ENCODE measurements at regions not wholly inside any gene's neighbourhood (a gene's known extent, or its start where the extent isn't known, plus 50 kb on each side); places are given as distances from the start of the nearest gene placed in this dataset.

DNA sequence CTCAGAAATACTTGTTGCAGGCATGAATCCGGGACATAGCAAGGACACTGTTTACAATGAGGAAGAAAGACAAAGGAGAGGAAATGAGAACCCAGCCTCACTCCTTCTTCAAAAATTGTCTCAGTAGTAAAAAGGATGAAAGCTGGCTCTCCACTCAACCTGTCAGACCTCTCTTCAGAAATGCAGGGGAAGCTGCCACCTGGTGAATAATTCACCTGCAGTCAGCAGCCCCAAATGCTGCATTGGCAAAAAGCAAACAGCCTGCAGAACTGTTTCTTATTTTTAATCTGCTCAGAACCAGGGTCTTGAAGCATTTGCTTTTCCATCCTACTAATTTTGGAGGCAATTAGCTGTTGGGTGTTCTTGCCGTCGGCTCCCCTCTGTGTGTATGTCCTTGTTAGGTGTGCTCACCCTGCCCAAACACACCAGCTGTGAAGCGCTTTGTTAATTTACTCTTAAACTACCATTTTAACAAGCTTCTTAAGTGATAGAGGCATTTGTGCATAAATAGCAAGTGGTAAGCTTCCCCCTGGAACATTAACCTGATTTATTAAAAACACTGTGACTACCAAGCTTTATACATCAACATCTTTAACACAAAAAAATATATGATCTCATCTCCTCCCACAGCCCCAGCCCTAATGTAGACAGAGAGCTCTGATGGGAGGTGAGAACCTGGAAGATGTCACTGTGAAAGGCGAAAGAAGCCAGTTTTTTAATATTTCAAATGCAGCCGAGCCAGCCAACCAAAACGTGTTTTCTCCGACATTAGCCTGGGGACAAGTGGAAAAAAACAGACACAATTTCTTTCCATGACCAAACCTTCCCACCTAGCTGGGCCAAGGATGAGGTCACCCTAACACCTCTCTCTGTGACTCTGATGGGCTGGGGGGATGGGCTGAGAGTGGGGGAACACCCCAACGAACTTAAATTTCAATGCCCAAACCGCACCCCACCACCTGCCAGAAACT lies 451.0 kb upstream of the SULF2 start:
- DNase-seq (ENCODE audit: low spot score) (no peak), ATAC-seq (no peak)
- peaks cover 3% of the 10 kb centered on the region; the same call in 1 of the 2 replicates for H3K36me3 Mint-ChIP-seq
- H3K27me3 Mint-ChIP-seq (ENCODE audit: low read depth) = no peaks in the 10 kb centered on the region; the same call in 1 of the 2 replicates
- no peak overlapping the region; the same call in 1 of the 2 replicates for H3K27ac Mint-ChIP-seq
- TF ChIP-seq ZNF263 (CRISPR knock-in tag; IDR thresholded peaks at IDR 0.05; ENCODE audit: low read depth) (no peak), NR3C1 (CRISPR knock-in tag; conservative IDR thresholded peaks at IDR 0.05; ENCODE audit: low read depth) (no peak), ATF1 (CRISPR knock-in tag; IDR thresholded peaks at IDR 0.05) (no peak), NR2C2 (CRISPR knock-in tag; IDR thresholded peaks at IDR 0.05) (no peak), ZNF121 (CRISPR knock-in tag; IDR thresholded peaks at IDR 0.05) (no peak), RELA (CRISPR knock-in tag; IDR thresholded peaks at IDR 0.05; ENCODE audit: borderline replicate concordance) (no peak)
- TF ChIP-seq, protein P1, sequence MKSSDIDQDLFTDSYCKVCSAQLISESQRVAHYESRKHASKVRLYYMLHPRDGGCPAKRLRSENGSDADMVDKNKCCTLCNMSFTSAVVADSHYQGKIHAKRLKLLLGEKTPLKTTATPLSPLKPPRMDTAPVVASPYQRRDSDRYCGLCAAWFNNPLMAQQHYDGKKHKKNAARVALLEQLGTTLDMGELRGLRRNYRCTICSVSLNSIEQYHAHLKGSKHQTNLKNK (CRISPR knock-in tag; IDR thresholded peaks at IDR 0.05) = no peak
- TF ChIP-seq, protein P2, sequence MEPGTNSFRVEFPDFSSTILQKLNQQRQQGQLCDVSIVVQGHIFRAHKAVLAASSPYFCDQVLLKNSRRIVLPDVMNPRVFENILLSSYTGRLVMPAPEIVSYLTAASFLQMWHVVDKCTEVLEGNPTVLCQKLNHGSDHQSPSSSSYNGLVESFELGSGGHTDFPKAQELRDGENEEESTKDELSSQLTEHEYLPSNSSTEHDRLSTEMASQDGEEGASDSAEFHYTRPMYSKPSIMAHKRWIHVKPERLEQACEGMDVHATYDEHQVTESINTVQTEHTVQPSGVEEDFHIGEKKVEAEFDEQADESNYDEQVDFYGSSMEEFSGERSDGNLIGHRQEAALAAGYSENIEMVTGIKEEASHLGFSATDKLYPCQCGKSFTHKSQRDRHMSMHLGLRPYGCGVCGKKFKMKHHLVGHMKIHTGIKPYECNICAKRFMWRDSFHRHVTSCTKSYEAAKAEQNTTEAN (CRISPR knock-in tag; IDR thresholded peaks at IDR 0.05) = no peak
- TF ChIP-seq, protein P3, sequence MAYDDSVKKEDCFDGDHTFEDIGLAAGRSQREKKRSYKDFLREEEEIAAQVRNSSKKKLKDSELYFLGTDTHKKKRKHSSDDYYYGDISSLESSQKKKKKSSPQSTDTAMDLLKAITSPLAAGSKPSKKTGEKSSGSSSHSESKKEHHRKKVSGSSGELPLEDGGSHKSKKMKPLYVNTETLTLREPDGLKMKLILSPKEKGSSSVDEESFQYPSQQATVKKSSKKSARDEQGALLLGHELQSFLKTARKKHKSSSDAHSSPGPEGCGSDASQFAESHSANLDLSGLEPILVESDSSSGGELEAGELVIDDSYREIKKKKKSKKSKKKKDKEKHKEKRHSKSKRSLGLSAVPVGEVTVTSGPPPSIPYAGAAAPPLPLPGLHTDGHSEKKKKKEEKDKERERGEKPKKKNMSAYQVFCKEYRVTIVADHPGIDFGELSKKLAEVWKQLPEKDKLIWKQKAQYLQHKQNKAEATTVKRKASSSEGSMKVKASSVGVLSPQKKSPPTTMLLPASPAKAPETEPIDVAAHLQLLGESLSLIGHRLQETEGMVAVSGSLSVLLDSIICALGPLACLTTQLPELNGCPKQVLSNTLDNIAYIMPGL (CRISPR knock-in tag; IDR thresholded peaks at IDR 0.05) = no peak
- TF ChIP-seq, protein P4, sequence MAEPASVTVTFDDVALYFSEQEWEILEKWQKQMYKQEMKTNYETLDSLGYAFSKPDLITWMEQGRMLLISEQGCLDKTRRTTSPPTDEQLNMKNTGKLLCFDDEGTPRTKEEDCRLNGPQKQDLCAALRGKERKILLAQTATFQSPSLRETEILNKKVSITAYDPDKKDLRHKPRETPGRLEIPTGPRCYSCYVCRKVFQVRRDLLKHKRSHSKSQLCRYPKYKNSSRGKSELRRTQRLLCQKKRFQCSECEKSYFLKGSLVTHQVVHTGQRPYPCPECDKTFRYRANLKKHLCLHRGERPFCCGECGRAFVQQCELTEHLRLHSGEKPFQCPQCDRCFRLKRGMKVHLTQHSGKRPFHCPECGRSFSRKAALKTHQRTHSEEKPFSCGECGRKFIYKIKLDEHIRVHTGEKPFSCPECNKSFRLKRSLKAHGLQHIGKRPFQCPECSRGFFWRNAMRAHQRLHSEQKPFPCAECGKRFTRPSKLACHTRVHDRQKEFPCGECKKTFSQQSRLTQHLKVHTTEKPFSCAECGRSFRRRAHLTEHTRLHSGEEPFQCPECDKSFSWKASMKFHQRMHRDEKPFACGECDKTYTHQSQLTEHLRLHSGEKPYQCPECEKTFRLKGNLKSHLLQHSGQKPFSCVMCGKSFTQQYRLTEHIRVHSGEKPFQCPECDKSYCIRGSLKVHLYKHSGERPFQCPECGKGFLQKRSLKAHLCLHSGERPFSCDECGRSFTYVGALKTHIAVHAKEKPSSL (CRISPR knock-in tag; conservative IDR thresholded peaks at IDR 0.05) = no peak
- H3K4me3 Mint-ChIP-seq = no peak overlapping the region
- peaks cover 16% of the 10 kb centered on the region for H3K4me1 Mint-ChIP-seq
- ChIA-PET CTCF (interaction anchor here (0.6 kb wide), 1 partner anchor 48 kb away, joined by 3 read pairs; no protein-coding TSS in a partner anchor), POLR2A (no interaction called here)
- peaks cover 17% of the 10 kb centered on the region for H3K9me3 Mint-ChIP-seq

DNA sequence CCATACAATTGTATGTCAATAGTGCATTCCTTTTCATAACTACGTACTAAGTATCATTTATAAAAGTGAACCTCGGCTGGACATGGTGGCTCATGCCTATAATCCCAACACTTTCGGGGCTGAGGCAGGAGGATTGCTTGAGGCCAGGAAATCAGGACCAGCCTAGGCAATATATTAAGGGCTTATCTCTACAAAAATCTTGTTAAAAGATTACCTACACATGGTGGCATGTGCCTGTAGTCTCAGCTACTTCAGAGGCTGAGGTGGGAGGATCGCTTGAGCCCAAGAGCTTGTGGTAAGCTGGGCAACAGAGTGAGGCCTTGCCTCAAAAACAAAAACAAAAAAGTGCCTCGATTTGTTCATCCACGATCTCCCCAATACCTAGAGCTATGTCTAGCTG lies 449.7 kb upstream of the SULF2 start:
- ChIA-PET CTCF (interaction anchor here (0.6 to 0.7 kb wide), 3 partner anchors 14 to 1039 kb away, joined by 3 to 4 read pairs (median 3); no protein-coding TSS in a partner anchor), POLR2A (no interaction called here)
- ATAC-seq (no peak), DNase-seq (ENCODE audit: low spot score) (no peak)
- Mint-ChIP-seq H3K27ac (no peak overlapping the region), H3K4me1 (peaks cover 16% of the 10 kb centered on the region), H3K9me3 (peaks cover 26% of the 10 kb centered on the region), H3K4me3 (no peak overlapping the region), H3K36me3 (peaks cover 3% of the 10 kb centered on the region; the same call in 1 of the 2 replicates), H3K27me3 (ENCODE audit: low read depth) (no peaks in the 10 kb centered on the region; the same call in 1 of the 2 replicates)
- TF ChIP-seq TEAD4 (CRISPR knock-in tag; IDR thresholded peaks at IDR 0.05) (no peak), ZNF219 (CRISPR knock-in tag; IDR thresholded peaks at IDR 0.05; ENCODE audit: borderline replicate concordance) (no peak), MXD4 (CRISPR knock-in tag; IDR thresholded peaks at IDR 0.05; ENCODE audit: borderline replicate concordance) (no peak), NFYB (CRISPR knock-in tag; conservative IDR thresholded peaks at IDR 0.05; ENCODE audit: low read depth) (no peak), TCF7 (CRISPR knock-in tag; IDR thresholded peaks at IDR 0.05; ENCODE audit: low read depth) (no peak), ATF1 (CRISPR knock-in tag; IDR thresholded peaks at IDR 0.05) (no peak), GABPB1 (CRISPR knock-in tag; IDR thresholded peaks at IDR 0.05) (no peak)
- TF ChIP-seq, protein P1 (CRISPR knock-in tag; IDR thresholded peaks at IDR 0.05) = no peak
- TF ChIP-seq, protein P5, sequence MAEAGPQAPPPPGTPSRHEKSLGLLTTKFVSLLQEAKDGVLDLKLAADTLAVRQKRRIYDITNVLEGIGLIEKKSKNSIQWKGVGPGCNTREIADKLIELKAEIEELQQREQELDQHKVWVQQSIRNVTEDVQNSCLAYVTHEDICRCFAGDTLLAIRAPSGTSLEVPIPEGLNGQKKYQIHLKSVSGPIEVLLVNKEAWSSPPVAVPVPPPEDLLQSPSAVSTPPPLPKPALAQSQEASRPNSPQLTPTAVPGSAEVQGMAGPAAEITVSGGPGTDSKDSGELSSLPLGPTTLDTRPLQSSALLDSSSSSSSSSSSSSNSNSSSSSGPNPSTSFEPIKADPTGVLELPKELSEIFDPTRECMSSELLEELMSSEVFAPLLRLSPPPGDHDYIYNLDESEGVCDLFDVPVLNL (CRISPR knock-in tag; IDR thresholded peaks at IDR 0.05; ENCODE audit: borderline replicate concordance, low read depth) = no peak
- TF ChIP-seq, protein P6, sequence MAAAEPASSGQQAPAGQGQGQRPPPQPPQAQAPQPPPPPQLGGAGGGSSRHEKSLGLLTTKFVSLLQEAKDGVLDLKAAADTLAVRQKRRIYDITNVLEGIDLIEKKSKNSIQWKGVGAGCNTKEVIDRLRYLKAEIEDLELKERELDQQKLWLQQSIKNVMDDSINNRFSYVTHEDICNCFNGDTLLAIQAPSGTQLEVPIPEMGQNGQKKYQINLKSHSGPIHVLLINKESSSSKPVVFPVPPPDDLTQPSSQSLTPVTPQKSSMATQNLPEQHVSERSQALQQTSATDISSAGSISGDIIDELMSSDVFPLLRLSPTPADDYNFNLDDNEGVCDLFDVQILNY (CRISPR knock-in tag; IDR thresholded peaks at IDR 0.05) = no peak
- TF ChIP-seq, protein P4 (CRISPR knock-in tag; conservative IDR thresholded peaks at IDR 0.05) = no peak
